ENCODE measurements at regions not wholly inside any gene's neighbourhood (a gene's known extent, or its start where the extent isn't known, plus 50 kb on each side); places are given as distances from the start of the nearest gene placed in this dataset.

DNA sequence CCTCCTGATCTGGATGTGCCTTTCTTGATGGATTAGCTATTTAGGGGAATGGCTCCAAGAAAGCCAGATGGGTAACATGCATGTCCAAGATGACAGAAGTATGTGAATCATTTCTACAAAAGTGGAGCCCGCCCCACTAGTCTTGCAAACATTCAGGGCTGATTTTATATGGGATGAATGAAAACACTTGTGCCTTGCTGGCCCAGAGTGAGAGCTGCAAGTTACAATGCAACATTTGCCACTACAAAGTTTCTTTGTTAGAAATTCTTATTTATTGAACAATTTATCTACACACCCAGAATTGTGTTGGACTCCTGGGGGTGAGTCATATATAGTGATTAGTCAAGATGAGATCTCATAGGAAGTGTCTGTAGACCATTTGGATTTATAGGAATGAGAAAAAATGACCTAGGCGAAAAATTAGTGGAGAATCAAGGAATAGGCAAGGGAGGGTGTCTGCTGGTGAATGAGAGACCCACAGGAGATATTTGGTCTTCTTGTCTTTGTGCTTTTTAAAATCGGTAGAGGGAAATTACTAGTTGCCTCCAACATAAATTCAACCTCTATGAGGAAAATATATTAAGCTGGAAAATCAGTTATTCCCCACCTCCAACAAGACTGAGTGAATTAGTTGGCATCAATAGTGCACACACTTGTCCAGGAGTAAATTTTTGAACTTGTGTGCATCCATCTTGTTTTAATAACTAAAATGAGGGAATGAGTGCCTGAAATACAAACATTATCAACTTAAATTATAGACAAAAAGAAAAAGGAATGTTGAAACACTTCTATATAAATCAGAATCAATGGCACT, 53.5 kb upstream of the DCBLD2 start:
- Histone ChIP-seq H3K36me3 (ENCODE audit: insufficient read depth, low read length) (no peaks in the 10 kb centered on the region), H3K27ac (ENCODE audit: low read depth in 1 of 2, low read length in 2 of 2) (no peak overlapping the region), H3K4me3 (ENCODE audit: low read length) (no peak overlapping the region), H3K4me1 (ENCODE audit: insufficient read depth, low read length) (no peaks in the 10 kb centered on the region), H3K9me3 (ENCODE audit: control insufficient read depth in 1 of 2, insufficient read depth in 1 of 2, low read length in 2 of 2) (no peaks in the 10 kb centered on the region), H3K27me3 (ENCODE audit: control insufficient read depth in 1 of 2, insufficient read depth in 2 of 2, low read length in 2 of 2) (no peaks in the 10 kb centered on the region)
- ChIA-PET CTCF (no interaction called here), POLR2A (no interaction called here)
- no peak overlapping the region for H3K27ac Mint-ChIP-seq
- peaks cover 17% of the 10 kb centered on the region for H3K27me3 Mint-ChIP-seq
- no peaks in the 10 kb centered on the region for H3K36me3 Mint-ChIP-seq (ENCODE audit: low read depth)
- ATAC-seq (ENCODE audit: poor library complexity), result no peak
- H3K9me3 Mint-ChIP-seq, result no peaks in the 10 kb centered on the region
- no peak overlapping the region for H3K4me3 Mint-ChIP-seq
- no peak for DNase-seq
- intact Hi-C loops (cut with DNase I, micrococcal nuclease), result no loop called here
- no peak for TF ChIP-seq CTCF (IDR thresholded peaks at IDR 0.05)
- no peaks in the 10 kb centered on the region for H3K4me1 Mint-ChIP-seq (ENCODE audit: low read depth)

DNA sequence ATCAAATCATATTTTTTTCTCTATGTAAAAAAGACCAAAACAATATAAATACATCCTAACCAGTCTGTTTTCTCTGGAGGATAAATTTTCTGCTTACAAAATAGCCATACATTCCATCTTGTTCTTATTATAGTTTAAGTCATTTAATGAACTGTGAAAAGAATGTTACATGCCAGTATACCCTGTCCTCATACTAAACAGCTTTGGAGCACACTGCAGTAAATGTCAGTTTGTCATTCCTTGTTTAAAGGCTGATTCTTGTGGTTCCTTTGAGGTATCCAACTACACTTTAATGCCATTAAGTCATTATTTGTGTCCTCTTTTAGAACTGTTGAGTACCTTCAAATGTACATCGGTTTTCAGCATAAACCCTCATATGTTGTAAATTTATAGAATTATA, 52.7 kb upstream of the DCBLD2 start:
- no peak overlapping the region for H3K27ac ChIP-seq (ENCODE audit: low read depth in 1 of 2, low read length in 2 of 2)
- no peaks in the 10 kb centered on the region for H3K36me3 ChIP-seq (ENCODE audit: insufficient read depth, low read length)
- Mint-ChIP-seq H3K27ac (no peak overlapping the region), H3K9me3 (no peaks in the 10 kb centered on the region), H3K4me1 (ENCODE audit: low read depth) (no peaks in the 10 kb centered on the region), H3K36me3 (ENCODE audit: low read depth) (no peaks in the 10 kb centered on the region), H3K27me3 (peaks cover 17% of the 10 kb centered on the region), H3K4me3 (no peak overlapping the region)
- H3K27me3 ChIP-seq (ENCODE audit: control insufficient read depth in 1 of 2, insufficient read depth in 2 of 2, low read length in 2 of 2), result no peaks in the 10 kb centered on the region
- ChIA-PET POLR2A (no interaction called here), CTCF (no interaction called here)
- no peaks in the 10 kb centered on the region for H3K9me3 ChIP-seq (ENCODE audit: control insufficient read depth in 1 of 2, insufficient read depth in 1 of 2, low read length in 2 of 2)
- DNase-seq (no peak), ATAC-seq (ENCODE audit: poor library complexity) (no peak)
- no peak for TF ChIP-seq CTCF (IDR thresholded peaks at IDR 0.05)
- no peak overlapping the region for H3K4me3 ChIP-seq (ENCODE audit: low read length)
- H3K4me1 ChIP-seq (ENCODE audit: insufficient read depth, low read length), result no peaks in the 10 kb centered on the region
- intact Hi-C loops (cut with DNase I, micrococcal nuclease), result no loop called here

DNA sequence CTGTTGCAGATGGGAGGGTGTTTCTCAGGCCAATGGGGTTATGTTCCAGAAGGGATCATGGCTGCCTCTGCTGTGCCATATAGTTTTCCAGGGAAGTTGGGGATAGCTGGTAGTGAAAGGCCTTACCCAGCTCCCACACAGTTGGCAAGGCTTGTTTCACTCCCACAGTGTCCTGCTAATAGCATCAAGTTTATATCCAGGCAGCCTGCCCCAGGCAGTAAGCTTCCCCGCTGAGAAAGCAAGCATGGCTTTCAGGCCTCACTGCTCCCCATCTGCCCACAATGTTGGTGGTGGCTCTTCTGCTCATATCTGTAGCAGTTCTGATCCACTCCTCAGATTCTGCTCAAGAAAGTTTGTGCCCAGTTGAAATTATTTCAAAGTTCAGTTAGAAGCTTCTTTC, 50.9 kb upstream of the DCBLD2 start:
- H3K4me3 ChIP-seq (ENCODE audit: low read length), result no peak overlapping the region
- Mint-ChIP-seq H3K36me3 (ENCODE audit: low read depth) (no peaks in the 10 kb centered on the region), H3K27ac (no peak overlapping the region), H3K9me3 (no peaks in the 10 kb centered on the region), H3K4me1 (ENCODE audit: low read depth) (no peaks in the 10 kb centered on the region), H3K27me3 (peaks cover 25% of the 10 kb centered on the region), H3K4me3 (no peak overlapping the region)
- POLR2A ChIA-PET, result no interaction called here
- ATAC-seq (ENCODE audit: poor library complexity) (no peak), DNase-seq (no peak)
- intact Hi-C loops (cut with DNase I, micrococcal nuclease), result no loop called here
- no peak for TF ChIP-seq CTCF (IDR thresholded peaks at IDR 0.05)
- no peaks in the 10 kb centered on the region for H3K9me3 ChIP-seq (ENCODE audit: control insufficient read depth in 1 of 2, insufficient read depth in 1 of 2, low read length in 2 of 2)
- H3K4me1 ChIP-seq (ENCODE audit: insufficient read depth, low read length), result no peaks in the 10 kb centered on the region
- H3K27me3 ChIP-seq (ENCODE audit: control insufficient read depth in 1 of 2, insufficient read depth in 2 of 2, low read length in 2 of 2), result no peaks in the 10 kb centered on the region
- no peak overlapping the region for H3K27ac ChIP-seq (ENCODE audit: low read depth in 1 of 2, low read length in 2 of 2)
- CTCF ChIA-PET, result no interaction called here
- no peaks in the 10 kb centered on the region for H3K36me3 ChIP-seq (ENCODE audit: insufficient read depth, low read length)

Measured in CD4-positive, alpha-beta T cell (primary cell).